Midbrain (tissue), 1 donor: ENCODE measurements at regions not wholly inside any gene's neighbourhood (a gene's known extent, or its start where the extent isn't known, plus 50 kb on each side); places are given as distances from the start of the nearest gene placed in this dataset.

Experiments used
- DNase-seq: peaks from one replicate; lab custom pipeline; 2025; lab: John Stamatoyannopoulos, UW

GRCh38 chr15:95442107-95442719 lies 888.3 kb upstream of the NR2F2 start:
- no peak for DNase-seq

- no peak for DNase-seq
These were observed 885.6 kb upstream of the NR2F2 start for GRCh38 chr15:95444860-95445259.

- DNase-seq, result no peak
These were observed 883.6 kb upstream of the NR2F2 start for GRCh38 chr15:95446854-95447253.

GRCh38 chr15:95447486-95447885 lies 883.0 kb upstream of the NR2F2 start:
- DNase-seq, result no peak

- DNase-seq, result no peak
These were observed 881.8 kb upstream of the NR2F2 start for GRCh38 chr15:95448531-95449229.

- no peak for DNase-seq
These were observed 881.3 kb upstream of the NR2F2 start for GRCh38 chr15:95449230-95449628.

- no peak for DNase-seq
These were observed 880.1 kb upstream of the NR2F2 start for GRCh38 chr15:95450413-95450812.

- no peak for DNase-seq
These were observed 878.6 kb upstream of the NR2F2 start for GRCh38 chr15:95451938-95452337.

GRCh38 chr15:95454403-95455262 lies 875.9 kb upstream of the NR2F2 start:
- no peak for DNase-seq

- no peak for DNase-seq
These were observed 873.0 kb upstream of the NR2F2 start for GRCh38 chr15:95457520-95457919.

- no peak for DNase-seq
These were observed 871.8 kb upstream of the NR2F2 start for GRCh38 chr15:95458721-95459120.

- no peak for DNase-seq
These were observed 871.2 kb upstream of the NR2F2 start for GRCh38 chr15:95459273-95459672.

GRCh38 chr15:95464509-95464908 lies 866.0 kb upstream of the NR2F2 start:
- no peak for DNase-seq

- no peak for DNase-seq
These were observed 861.7 kb upstream of the NR2F2 start for GRCh38 chr15:95468820-95469219.

GRCh38 chr15:95469496-95470000 lies 861.0 kb upstream of the NR2F2 start:
- DNase-seq, result no peak

- no peak for DNase-seq
These were observed 860.0 kb upstream of the NR2F2 start for GRCh38 chr15:95470529-95470928.

- DNase-seq, result no peak
These were observed 859.4 kb upstream of the NR2F2 start for GRCh38 chr15:95470997-95471689.

GRCh38 chr15:95471690-95472086 lies 858.8 kb upstream of the NR2F2 start:
- DNase-seq, result no peak

GRCh38 chr15:95475067-95475466 lies 855.4 kb upstream of the NR2F2 start:
- DNase-seq, result no peak

- no peak for DNase-seq
These were observed 851.2 kb upstream of the NR2F2 start for GRCh38 chr15:95479308-95479707.

GRCh38 chr15:95485367-95485766 lies 845.1 kb upstream of the NR2F2 start:
- no peak for DNase-seq

GRCh38 chr15:95486224-95486623 lies 844.3 kb upstream of the NR2F2 start:
- no peak for DNase-seq
